ENCODE measurements at regions not wholly inside any gene's neighbourhood (a gene's known extent, or its start where the extent isn't known, plus 50 kb on each side); places are given as distances from the start of the nearest gene placed in this dataset.

- TF ChIP-seq CTCF (IDR thresholded peaks at IDR 0.05), result no peak
- intact Hi-C loops (cut with DNase I), result no loop called here
- no peak overlapping the region for H3K4me3 ChIP-seq
- no peak for DNase-seq
- H3K27me3 ChIP-seq, result no peaks in the 10 kb centered on the region
- no peaks in the 10 kb centered on the region for H3K4me1 ChIP-seq
- no peak overlapping the region for H3K27ac ChIP-seq
- 52 to 67% methylated on average over 2 of the region's 2 CpGs for WGBS, 2 donors
- H3K36me3 ChIP-seq, result no peaks in the 10 kb centered on the region
- ATAC-seq, result no peak
- no peak for FAIRE-seq
- H3K9me3 ChIP-seq, result no peaks in the 10 kb centered on the region
Measured at GRCh38 chr6:103036846-103037245, 1643.3 kb downstream of the GRIK2 start.

GRCh38 chr6:103027271-103027931 lies 1633.9 kb downstream of the GRIK2 start:
- FAIRE-seq (no peak), ATAC-seq (no peak), DNase-seq (no peak)
- H3K27me3 ChIP-seq, result no peaks in the 10 kb centered on the region
- no peak overlapping the region for H3K4me3 ChIP-seq
- WGBS, 2 donors, result 53 to 59% methylated on average over 7 of the region's 7 CpGs
- intact Hi-C loops (cut with DNase I), result no loop called here
- no peaks in the 10 kb centered on the region for H3K4me1 ChIP-seq
- no peak for TF ChIP-seq CTCF (IDR thresholded peaks at IDR 0.05)
- H3K9me3 ChIP-seq, result peaks cover 0 to 3% (median 0%) of the 10 kb centered on the region in 4 donors
- H3K36me3 ChIP-seq, result no peaks in the 10 kb centered on the region
- H3K27ac ChIP-seq, result no peak overlapping the region

- H3K36me3 ChIP-seq, result no peaks in the 10 kb centered on the region
- H3K4me3 ChIP-seq, result no peak overlapping the region
- WGBS, 2 donors, result 72 to 89% methylated on average over 7 of the region's 7 CpGs
- DNase-seq, result no peak
- no peak overlapping the region for H3K27ac ChIP-seq
- H3K4me1 ChIP-seq, result no peaks in the 10 kb centered on the region
- FAIRE-seq, result no peak
- intact Hi-C loops (cut with DNase I), result no loop called here
- no peak for ATAC-seq
- no peak for TF ChIP-seq CTCF (IDR thresholded peaks at IDR 0.05)
- H3K9me3 ChIP-seq, result no peaks in the 10 kb centered on the region
- no peaks in the 10 kb centered on the region for H3K27me3 ChIP-seq
Measured at GRCh38 chr6:103018426-103018825, 1624.9 kb downstream of the GRIK2 start.

- Histone ChIP-seq H3K4me3 (no peak overlapping the region), H3K4me1 (no peaks in the 10 kb centered on the region), H3K9me3 (no peaks in the 10 kb centered on the region), H3K27ac (no peak overlapping the region), H3K36me3 (no peaks in the 10 kb centered on the region), H3K27me3 (no peaks in the 10 kb centered on the region)
- intact Hi-C loops (cut with DNase I), result no loop called here
- WGBS, 2 donors, result 81 to 90% methylated on average over 9 of the region's 9 CpGs
- no peak for FAIRE-seq
- no peak for TF ChIP-seq CTCF (IDR thresholded peaks at IDR 0.05)
- no peak for DNase-seq
- no peak for ATAC-seq
Measured at GRCh38 chr6:103017878-103018277, 1624.4 kb downstream of the GRIK2 start.

- no peaks in the 10 kb centered on the region for H3K27me3 ChIP-seq
- TF ChIP-seq CTCF (IDR thresholded peaks at IDR 0.05), result no peak
- no peaks in the 10 kb centered on the region for H3K9me3 ChIP-seq
- no peak overlapping the region for H3K27ac ChIP-seq
- ATAC-seq, result no peak
- H3K36me3 ChIP-seq, result no peaks in the 10 kb centered on the region
- intact Hi-C loops (cut with DNase I), result no loop called here
- no peak for DNase-seq
- 44 to 57% methylated on average over 2 of the region's 2 CpGs for WGBS, 2 donors
- no peaks in the 10 kb centered on the region for H3K4me1 ChIP-seq
- FAIRE-seq, result no peak
- H3K4me3 ChIP-seq, result no peak overlapping the region
Measured at GRCh38 chr6:103011605-103012004, 1618.1 kb downstream of the GRIK2 start.

Data from pancreas (tissue), 10 donors.